ENCODE measurements at regions not wholly inside any gene's neighbourhood (a gene's known extent, or its start where the extent isn't known, plus 50 kb on each side); places are given as distances from the start of the nearest gene placed in this dataset.

DNA sequence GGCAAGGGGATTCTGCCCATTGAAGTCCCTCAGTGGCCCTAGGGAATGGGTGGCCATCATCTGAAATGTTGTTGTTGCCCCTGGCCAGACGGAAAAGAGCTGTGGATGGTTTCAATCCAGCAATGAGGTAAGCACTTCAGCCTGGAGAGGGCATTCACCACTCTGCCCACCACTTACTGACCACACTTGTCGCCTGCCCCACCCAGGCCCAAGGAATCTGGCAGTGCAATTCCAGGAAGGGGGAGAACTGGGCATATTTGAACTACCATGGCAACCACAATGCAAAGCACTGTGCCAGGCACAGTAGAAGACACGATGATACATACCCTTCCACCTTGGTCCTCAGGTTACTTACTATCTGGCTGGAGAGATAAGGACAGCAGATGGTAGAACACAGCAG lies 161.6 kb downstream of the PDGFRA start:
- H3K4me3 ChIP-seq (replicated peaks; ENCODE audit: low read depth, low read length): no peak overlapping the region
- no peak for DNase-seq (ENCODE audit: low read depth)
- TF ChIP-seq, protein P1, sequence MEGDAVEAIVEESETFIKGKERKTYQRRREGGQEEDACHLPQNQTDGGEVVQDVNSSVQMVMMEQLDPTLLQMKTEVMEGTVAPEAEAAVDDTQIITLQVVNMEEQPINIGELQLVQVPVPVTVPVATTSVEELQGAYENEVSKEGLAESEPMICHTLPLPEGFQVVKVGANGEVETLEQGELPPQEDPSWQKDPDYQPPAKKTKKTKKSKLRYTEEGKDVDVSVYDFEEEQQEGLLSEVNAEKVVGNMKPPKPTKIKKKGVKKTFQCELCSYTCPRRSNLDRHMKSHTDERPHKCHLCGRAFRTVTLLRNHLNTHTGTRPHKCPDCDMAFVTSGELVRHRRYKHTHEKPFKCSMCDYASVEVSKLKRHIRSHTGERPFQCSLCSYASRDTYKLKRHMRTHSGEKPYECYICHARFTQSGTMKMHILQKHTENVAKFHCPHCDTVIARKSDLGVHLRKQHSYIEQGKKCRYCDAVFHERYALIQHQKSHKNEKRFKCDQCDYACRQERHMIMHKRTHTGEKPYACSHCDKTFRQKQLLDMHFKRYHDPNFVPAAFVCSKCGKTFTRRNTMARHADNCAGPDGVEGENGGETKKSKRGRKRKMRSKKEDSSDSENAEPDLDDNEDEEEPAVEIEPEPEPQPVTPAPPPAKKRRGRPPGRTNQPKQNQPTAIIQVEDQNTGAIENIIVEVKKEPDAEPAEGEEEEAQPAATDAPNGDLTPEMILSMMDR (IDR thresholded peaks at IDR 0.05; ENCODE audit: low read length, missing control alignments): no peak

DNA sequence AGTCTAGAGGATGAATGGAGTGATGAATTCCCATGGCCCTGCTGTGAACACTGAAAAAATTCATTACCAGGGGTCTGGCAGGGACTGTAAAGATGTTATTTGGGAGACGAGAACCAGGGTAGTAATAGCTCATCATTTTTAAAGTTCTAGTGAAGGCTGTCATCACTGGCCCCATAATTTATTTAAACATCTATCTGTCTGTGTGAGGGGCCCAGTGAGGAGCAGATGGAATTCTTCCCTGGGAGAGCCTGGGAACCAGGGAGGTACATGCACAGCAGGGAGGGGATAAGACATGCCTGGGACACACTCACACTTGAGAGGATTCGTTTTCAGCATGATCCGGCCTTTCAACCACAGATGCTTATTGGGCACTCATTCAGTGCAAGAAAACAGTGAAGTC lies 162.0 kb downstream of the PDGFRA start:
- TF ChIP-seq, protein P1 (IDR thresholded peaks at IDR 0.05; ENCODE audit: low read length, missing control alignments): no peak
- no peak overlapping the region for H3K4me3 ChIP-seq (replicated peaks; ENCODE audit: low read depth, low read length)
- DNase-seq (ENCODE audit: low read depth): no peak

DNA sequence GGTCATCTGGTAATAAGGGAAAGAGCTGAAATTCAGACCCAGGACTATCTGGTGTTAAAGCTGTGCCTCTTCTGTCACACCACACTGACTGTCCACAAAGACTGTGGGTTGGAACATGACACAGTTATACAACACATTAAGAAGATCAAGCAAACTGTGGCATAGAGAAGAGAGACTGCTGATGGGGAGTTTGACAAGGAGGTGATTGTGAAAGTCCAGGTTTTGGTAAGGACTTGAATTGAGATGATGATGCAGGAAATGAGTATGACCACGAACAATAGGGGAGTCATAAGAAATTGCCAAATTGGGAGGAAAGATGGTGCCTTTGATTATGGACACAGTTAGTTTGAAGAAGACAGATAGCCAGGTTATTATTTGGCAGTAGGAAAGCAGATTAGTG lies 163.4 kb downstream of the PDGFRA start:
- H3K4me3 ChIP-seq (replicated peaks; ENCODE audit: low read depth, low read length): no peak overlapping the region
- TF ChIP-seq, protein P1 (IDR thresholded peaks at IDR 0.05; ENCODE audit: low read length, missing control alignments): no peak
- DNase-seq (ENCODE audit: low read depth): peak; percentile 24

DNA sequence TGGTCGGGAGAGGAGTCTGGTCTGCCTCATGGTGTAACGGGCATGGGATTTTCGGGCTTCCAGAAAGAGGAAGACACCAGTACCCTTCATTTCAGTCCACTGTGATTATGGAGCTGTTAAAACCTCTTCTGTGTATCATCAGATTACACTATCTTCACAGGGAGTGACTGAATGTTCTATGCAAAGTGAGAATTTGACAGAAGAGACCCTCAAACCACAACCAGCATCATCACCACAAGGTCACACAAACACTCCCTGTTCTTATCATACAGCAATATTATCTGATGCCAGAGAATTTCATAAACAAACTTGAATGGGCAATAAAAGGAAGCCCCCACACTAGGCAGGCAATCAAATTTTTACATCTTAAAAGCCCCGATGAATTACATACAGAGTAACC lies 164.2 kb downstream of the PDGFRA start:
- no peak for DNase-seq (ENCODE audit: low read depth)
- TF ChIP-seq, protein P1 (IDR thresholded peaks at IDR 0.05; ENCODE audit: low read length, missing control alignments): no peak
- H3K4me3 ChIP-seq (replicated peaks; ENCODE audit: low read depth, low read length): no peak overlapping the region

DNA sequence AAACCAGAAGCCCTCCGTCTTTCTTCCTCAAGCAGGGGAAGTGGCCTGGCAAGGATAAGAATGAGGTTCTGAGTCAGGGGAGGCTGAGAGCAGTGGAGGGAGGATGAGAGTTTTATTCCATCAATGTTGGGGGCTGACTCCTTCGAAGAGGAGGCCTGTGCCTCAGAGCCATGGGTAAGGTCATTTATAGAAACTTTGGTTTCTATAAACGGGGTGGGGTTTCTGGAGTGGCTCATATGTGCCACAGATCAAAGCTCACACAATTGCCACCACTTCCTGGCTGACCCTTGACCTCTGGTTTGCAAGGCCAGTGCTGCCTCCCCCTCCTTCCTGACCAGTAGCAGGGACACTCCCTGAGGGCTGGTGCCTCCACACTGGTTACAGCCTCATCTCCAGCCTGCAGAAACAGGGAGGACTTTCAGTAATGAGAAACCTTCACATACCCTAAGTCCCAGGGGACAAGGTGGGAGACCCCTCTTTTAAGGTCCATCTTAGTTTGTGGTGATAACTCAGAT lies 166.0 kb downstream of the PDGFRA start:
- H3K4me3 ChIP-seq (replicated peaks; ENCODE audit: low read depth, low read length): no peak overlapping the region
- TF ChIP-seq, protein P1 (IDR thresholded peaks at IDR 0.05; ENCODE audit: low read length, missing control alignments): no peak
- DNase-seq (ENCODE audit: low read depth): no peak

DNA sequence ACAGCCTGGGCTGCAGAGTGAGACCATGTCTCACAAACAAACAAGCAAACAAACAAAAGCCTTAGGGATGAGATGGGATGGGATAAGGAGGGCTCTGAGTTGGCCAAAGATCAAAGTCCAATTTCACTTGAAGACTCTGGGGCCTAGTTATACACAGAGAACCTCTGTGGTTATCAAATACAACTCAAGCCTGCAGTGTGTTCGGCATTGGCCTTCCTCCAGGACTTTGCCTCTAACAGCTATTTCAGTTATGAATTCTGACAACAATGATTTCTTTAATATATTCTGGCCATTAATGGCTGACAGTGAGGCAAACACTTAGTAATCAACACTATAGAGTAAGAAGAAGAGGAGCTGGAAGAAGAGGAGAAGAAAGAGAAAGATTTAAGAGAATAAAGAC lies 171.1 kb downstream of the PDGFRA start:
- H3K4me3 ChIP-seq (replicated peaks; ENCODE audit: low read depth, low read length): no peak overlapping the region
- TF ChIP-seq, protein P1 (IDR thresholded peaks at IDR 0.05; ENCODE audit: low read length, missing control alignments): no peak
- no peak for DNase-seq (ENCODE audit: low read depth)

DNA sequence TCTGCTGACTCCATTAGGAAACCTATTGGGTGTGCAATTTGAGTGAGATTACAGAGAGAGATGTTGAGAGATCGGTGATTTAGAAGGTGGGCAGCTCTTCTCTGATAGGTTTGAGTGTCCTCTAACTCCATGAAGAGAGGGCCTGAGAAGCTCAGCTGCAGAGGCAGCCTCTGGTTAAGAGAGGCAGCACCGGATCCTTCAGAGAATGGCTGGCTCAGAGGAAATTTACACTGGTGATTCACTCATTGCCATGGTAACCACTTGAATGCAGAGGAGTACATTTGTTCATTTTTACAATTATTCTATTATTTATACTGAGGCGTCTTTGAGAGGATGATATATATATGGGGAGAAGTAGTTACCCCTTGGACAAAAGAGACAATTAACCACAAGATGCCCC lies 171.7 kb downstream of the PDGFRA start:
- peak; percentile 87 for DNase-seq (ENCODE audit: low read depth)
- TF ChIP-seq, protein P1 (IDR thresholded peaks at IDR 0.05; ENCODE audit: low read length, missing control alignments): no peak
- no peak overlapping the region for H3K4me3 ChIP-seq (replicated peaks; ENCODE audit: low read depth, low read length)

Data from fibroblast of pulmonary artery (primary cell).